Fibroblast of the aortic adventitia (primary cell): ENCODE measurements at regions not wholly inside any gene's neighbourhood (a gene's known extent, or its start where the extent isn't known, plus 50 kb on each side); places are given as distances from the start of the nearest gene placed in this dataset.

Source experiments
- DNase-seq: peaks from one replicate; pipeline ENCODE4 v3.0.0-alpha.2; 2010; ENCODE audit warnings: low read depth
- H3K4me3 ChIP-seq: 2 replicates; pipeline ENCODE4 v1.5.1; 2011; ENCODE audit warnings: low read depth, mild to moderate bottlenecking, control low read depth, low read length, moderate library complexity
- TF ChIP-seq, protein P1 (sequence below): IDR thresholded peaks from 2 replicates; pipeline ENCODE4 v1.5.1; 2011; ENCODE audit warnings: mild to moderate bottlenecking, low read length, control low read depth, inconsistent platforms; ENCODE audit not compliant: insufficient read depth

- H3K4me3 ChIP-seq = no peak overlapping the region
- TF ChIP-seq, protein P1, sequence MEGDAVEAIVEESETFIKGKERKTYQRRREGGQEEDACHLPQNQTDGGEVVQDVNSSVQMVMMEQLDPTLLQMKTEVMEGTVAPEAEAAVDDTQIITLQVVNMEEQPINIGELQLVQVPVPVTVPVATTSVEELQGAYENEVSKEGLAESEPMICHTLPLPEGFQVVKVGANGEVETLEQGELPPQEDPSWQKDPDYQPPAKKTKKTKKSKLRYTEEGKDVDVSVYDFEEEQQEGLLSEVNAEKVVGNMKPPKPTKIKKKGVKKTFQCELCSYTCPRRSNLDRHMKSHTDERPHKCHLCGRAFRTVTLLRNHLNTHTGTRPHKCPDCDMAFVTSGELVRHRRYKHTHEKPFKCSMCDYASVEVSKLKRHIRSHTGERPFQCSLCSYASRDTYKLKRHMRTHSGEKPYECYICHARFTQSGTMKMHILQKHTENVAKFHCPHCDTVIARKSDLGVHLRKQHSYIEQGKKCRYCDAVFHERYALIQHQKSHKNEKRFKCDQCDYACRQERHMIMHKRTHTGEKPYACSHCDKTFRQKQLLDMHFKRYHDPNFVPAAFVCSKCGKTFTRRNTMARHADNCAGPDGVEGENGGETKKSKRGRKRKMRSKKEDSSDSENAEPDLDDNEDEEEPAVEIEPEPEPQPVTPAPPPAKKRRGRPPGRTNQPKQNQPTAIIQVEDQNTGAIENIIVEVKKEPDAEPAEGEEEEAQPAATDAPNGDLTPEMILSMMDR = no peak
- no peak for DNase-seq
Observed at GRCh38 chr5:99973779-99974178, 561.4 kb upstream of the FAM174A start.

- TF ChIP-seq, protein P1 = no peak
- H3K4me3 ChIP-seq = no peak overlapping the region
- no peak for DNase-seq
Observed at GRCh38 chr5:99955962-99956361, 579.2 kb upstream of the FAM174A start.

DNA sequence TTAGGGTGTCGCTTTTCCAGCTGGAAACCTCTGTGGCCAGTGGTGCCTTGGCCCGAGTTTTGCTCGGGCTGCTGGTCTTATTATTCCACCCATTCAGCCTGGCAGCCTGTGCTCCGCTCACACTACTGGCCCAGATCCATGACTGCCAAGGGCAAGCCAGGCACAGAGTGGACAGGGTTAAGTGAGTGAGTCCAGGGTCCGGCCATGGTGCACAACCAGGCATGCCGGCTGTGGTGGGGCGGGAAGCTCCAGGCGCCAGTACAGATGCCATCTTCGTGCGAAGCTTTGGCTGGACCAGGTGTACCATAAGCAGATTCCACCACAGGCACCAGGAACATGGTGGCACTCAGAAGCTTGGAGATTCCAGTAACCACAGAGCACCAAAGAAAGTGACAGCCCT lies 580.2 kb upstream of the FAM174A start:
- TF ChIP-seq, protein P1 = no peak
- no peak for DNase-seq
- no peak overlapping the region for H3K4me3 ChIP-seq

GRCh38 chr5:99949969-99950524 lies 585.1 kb upstream of the FAM174A start:
- TF ChIP-seq, protein P1 = no peak
- H3K4me3 ChIP-seq = no peak overlapping the region
- DNase-seq = no peak

DNA sequence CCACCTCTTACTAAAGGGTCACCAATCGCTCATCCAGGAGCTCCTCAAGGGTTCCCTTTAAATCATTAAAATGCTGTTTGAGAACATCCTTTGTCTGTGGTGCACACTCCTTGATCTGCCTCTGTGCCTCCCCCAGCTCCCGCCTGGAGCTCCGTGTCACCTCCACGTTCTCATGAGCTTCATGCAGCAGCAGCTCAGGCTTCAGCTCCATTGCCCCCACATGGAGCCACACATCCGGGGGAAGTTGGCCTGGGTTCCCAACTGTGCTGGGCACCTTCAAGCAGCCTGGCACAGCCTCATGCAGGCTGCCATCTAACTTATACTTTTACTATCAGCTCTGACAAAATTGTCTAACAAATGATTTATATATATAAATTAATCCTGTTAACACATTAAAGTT lies 585.8 kb upstream of the FAM174A start:
- H3K4me3 ChIP-seq = no peak overlapping the region
- TF ChIP-seq, protein P1 = no peak
- DNase-seq = no peak

DNA sequence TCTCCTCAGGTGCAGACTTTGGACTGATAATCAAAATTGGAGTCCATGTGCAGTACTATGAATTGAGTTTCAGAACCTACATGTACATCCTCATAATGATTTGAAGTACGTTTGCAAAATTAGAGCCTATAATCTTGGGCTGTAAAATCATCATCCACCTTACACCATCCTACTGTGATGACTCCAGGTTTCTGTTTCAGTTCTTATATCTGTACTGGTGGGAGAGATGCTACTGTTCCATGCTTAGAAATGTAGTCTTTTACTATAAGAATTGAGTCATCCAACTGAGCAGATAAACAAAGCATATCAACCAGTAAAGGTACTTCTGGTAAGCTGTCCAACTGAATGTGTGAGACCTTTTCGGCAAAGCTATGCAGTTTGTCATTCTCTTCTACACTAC lies 586.3 kb upstream of the FAM174A start:
- TF ChIP-seq, protein P1 = no peak
- H3K4me3 ChIP-seq = no peak overlapping the region
- DNase-seq = no peak
